ENCODE measurements at regions not wholly inside any gene's neighbourhood (a gene's known extent, or its start where the extent isn't known, plus 50 kb on each side); places are given as distances from the start of the nearest gene placed in this dataset.
"Not testable (repeated sequence)": the region's sequence is repeated elsewhere in the genome, so short reads cannot be mapped to it uniquely, and the experiment has no call there.

- not testable (repeated sequence) for TF ChIP-seq CTCF (IDR thresholded peaks at IDR 0.05); EP300 (IDR thresholded peaks at IDR 0.05); POLR2A (IDR thresholded peaks at IDR 0.05; ENCODE audit: low read depth); POLR2AphosphoS5 (IDR thresholded peaks at IDR 0.05)
Observed at GRCh38 chr6:26730019-26730766, 70.6 kb upstream of the ZNF322 start.
